Neural progenitor cell (in vitro differentiated cells): ENCODE measurements at regions not wholly inside any gene's neighbourhood (a gene's known extent, or its start where the extent isn't known, plus 50 kb on each side); places are given as distances from the start of the nearest gene placed in this dataset.

ENCODE experiments used
- DNase-seq: peaks from one replicate; pipeline ENCODE4 v3.0.0-alpha.2; 2016; ENCODE audit warnings: low spot score
- H2AFZ ChIP-seq: fragments of 200-600 bp; sonication (generic); replicated peaks from 2 replicates; pipeline ENCODE4 v1.6.1; 2016; ENCODE audit warnings: antibody characterized with exemption
- H3F3A ChIP-seq: fragments of 200-600 bp; sonication (generic); 2 replicates; pipeline ENCODE4 v1.6.1; 2016; ENCODE audit warnings: antibody characterized with exemption, low read depth
- H3K27ac ChIP-seq: fragments of 200-600 bp; sonication (generic); 2 replicates; pipeline ENCODE4 v1.5.1; 2016; ENCODE audit warnings: mild to moderate bottlenecking
- H3K27me3 ChIP-seq: fragments of 200-600 bp; sonication (generic); 2 replicates; pipeline ENCODE4 v1.6.1; 2016; ENCODE audit warnings: mild to moderate bottlenecking, moderate library complexity
- H3K36me3 ChIP-seq: fragments of 200-600 bp; sonication (generic); 2 replicates; pipeline ENCODE4 v1.5.1; 2016
- H3K4me1 ChIP-seq: fragments of 200-600 bp; sonication (generic); 2 replicates; pipeline ENCODE4 v1.6.1; 2016; ENCODE audit warnings: mixed run types
- H3K4me2 ChIP-seq: fragments of 200-600 bp; sonication (generic); 2 replicates; pipeline ENCODE4 v1.6.1; 2016
- H3K4me3 ChIP-seq: fragments of 200-600 bp; sonication (generic); 2 replicates; pipeline ENCODE4 v1.5.1; 2016
- H3K79me2 ChIP-seq: fragments of 200-600 bp; sonication (generic); 2 replicates; pipeline ENCODE4 v1.6.1; 2016; ENCODE audit warnings: low read depth
- H3K9ac ChIP-seq: fragments of 200-600 bp; sonication (generic); 2 replicates; pipeline ENCODE4 v1.6.1; 2016
- H3K9me3 ChIP-seq: fragments of 200-600 bp; sonication (generic); 2 replicates; pipeline ENCODE4 v1.5.1; 2016; ENCODE audit warnings: low read depth
- H4K20me1 ChIP-seq: fragments of 200-600 bp; sonication (generic); 2 replicates; pipeline ENCODE4 v1.6.1; 2016; ENCODE audit warnings: low read depth
- H3K27ac Mint-ChIP-seq: 3 replicates; pipeline ENCODE4 v1.8.0; 2021; ENCODE audit warnings: mixed read lengths
- H3K27me3 Mint-ChIP-seq: 2 replicates; pipeline ENCODE4 v1.8.0; 2022; ENCODE audit warnings: low read depth, mild to moderate bottlenecking, inconsistent platforms, moderate library complexity, mixed read lengths; ENCODE audit not compliant: insufficient read depth
- H3K36me3 Mint-ChIP-seq: 3 replicates; pipeline ENCODE4 v1.8.0; 2021; ENCODE audit warnings: mixed read lengths
- H3K4me1 Mint-ChIP-seq: 3 replicates; pipeline ENCODE4 v1.8.0; 2021; ENCODE audit warnings: mixed read lengths
- H3K4me3 Mint-ChIP-seq: 3 replicates; pipeline ENCODE4 v1.8.0; 2021; ENCODE audit warnings: mild to moderate bottlenecking, moderate library complexity, mixed read lengths
- H3K9me3 Mint-ChIP-seq: 3 replicates; pipeline ENCODE4 v1.8.0; 2020; ENCODE audit warnings: mixed read lengths
- EZH2 ChIP-seq: fragments of 200-600 bp; sonication (generic); IDR thresholded peaks from 2 replicates; pipeline ENCODE4 v1.6.1; 2017; ENCODE audit warnings: antibody characterized with exemption, mild to moderate bottlenecking, moderate library complexity
- EZH2phosphoT487 ChIP-seq: fragments of 200-600 bp; sonication (generic); IDR thresholded peaks from 2 replicates; pipeline ENCODE4 v1.6.1; 2017; ENCODE audit warnings: antibody characterized with exemption
- TF ChIP-seq, protein P1 (sequence below): fragments of 200-600 bp; sonication (generic); IDR thresholded peaks from 2 replicates; pipeline ENCODE4 v1.5.1; 2017; ENCODE audit warnings: antibody characterized with exemption, mild to moderate bottlenecking

DNA sequence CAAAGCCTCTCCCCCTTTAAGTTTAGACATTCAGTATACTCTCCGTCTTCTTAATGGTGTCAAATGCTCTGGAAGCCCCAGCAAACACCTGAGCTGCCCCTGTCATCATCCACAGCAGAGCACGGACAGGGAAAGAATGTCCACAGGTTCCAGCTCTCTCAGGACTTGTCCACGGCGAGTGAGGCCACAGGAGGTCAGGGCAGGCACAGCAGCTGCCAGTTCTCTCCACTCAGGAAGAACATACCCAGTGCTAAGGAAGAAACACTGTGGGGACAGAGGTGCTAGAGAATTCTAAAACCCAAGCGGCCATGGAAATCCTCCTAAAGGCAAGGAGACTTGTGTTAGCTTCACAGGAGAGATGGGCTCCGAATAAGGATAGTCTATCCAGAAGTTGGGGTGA, 132.0 kb upstream of the SERP2 start:
- Histone ChIP-seq H3K9ac (no peak overlapping the region), H3K27me3 (no peaks in the 10 kb centered on the region), H3K4me3 (no peak overlapping the region), H3F3A (no peaks in the 10 kb centered on the region), H3K36me3 (no peaks in the 10 kb centered on the region), H2AFZ (no peak overlapping the region), H3K4me2 (no peak overlapping the region), H3K79me2 (no peaks in the 10 kb centered on the region), H3K4me1 (peaks cover 5% of the 10 kb centered on the region), H3K9me3 (no peaks in the 10 kb centered on the region), H3K27ac (no peak overlapping the region), H4K20me1 (no peaks in the 10 kb centered on the region)
- Mint-ChIP-seq H3K4me3 (no peak overlapping the region), H3K36me3 (no peaks in the 10 kb centered on the region), H3K4me1 (peaks cover 16% of the 10 kb centered on the region), H3K9me3 (peaks cover 17% of the 10 kb centered on the region), H3K27ac (peak overlapping the region; percentile 10), H3K27me3 (peaks cover 8% of the 10 kb centered on the region)
- TF ChIP-seq, protein P1, sequence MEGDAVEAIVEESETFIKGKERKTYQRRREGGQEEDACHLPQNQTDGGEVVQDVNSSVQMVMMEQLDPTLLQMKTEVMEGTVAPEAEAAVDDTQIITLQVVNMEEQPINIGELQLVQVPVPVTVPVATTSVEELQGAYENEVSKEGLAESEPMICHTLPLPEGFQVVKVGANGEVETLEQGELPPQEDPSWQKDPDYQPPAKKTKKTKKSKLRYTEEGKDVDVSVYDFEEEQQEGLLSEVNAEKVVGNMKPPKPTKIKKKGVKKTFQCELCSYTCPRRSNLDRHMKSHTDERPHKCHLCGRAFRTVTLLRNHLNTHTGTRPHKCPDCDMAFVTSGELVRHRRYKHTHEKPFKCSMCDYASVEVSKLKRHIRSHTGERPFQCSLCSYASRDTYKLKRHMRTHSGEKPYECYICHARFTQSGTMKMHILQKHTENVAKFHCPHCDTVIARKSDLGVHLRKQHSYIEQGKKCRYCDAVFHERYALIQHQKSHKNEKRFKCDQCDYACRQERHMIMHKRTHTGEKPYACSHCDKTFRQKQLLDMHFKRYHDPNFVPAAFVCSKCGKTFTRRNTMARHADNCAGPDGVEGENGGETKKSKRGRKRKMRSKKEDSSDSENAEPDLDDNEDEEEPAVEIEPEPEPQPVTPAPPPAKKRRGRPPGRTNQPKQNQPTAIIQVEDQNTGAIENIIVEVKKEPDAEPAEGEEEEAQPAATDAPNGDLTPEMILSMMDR, result no peak
- TF ChIP-seq EZH2phosphoT487 (no peak), EZH2 (no peak)
- DNase-seq, result no peak

DNA sequence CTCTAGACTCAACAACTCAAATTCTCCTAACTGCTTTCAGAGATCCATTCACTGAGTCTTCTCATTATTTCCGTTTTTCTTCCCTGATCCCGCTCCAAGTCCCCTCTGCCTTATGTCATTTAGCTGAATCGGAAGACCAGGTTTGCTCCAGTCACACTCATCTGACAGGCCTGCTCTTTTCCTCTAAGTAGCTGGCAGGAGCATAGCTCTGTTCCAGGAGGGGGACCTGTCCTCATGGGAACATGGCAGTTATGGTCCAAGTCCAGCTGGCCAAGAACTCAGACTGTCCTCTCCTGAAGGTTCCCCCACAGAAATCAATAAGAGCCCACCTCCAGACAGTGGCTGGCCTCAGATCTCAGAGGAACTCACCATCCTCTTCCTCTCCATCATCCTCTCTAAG, 130.9 kb upstream of the SERP2 start:
- Histone ChIP-seq H3K4me2 (no peak overlapping the region), H2AFZ (no peak overlapping the region), H4K20me1 (no peaks in the 10 kb centered on the region), H3K4me1 (peaks cover 5% of the 10 kb centered on the region), H3K27ac (no peak overlapping the region), H3K79me2 (no peaks in the 10 kb centered on the region), H3K27me3 (no peaks in the 10 kb centered on the region), H3K36me3 (no peaks in the 10 kb centered on the region), H3K9me3 (no peaks in the 10 kb centered on the region), H3K9ac (no peak overlapping the region), H3K4me3 (no peak overlapping the region), H3F3A (no peaks in the 10 kb centered on the region)
- no peak for DNase-seq
- H3K9me3 Mint-ChIP-seq, result peaks cover 17% of the 10 kb centered on the region
- H3K4me3 Mint-ChIP-seq, result no peak overlapping the region
- peaks cover 8% of the 10 kb centered on the region for H3K27me3 Mint-ChIP-seq
- TF ChIP-seq, protein P1, result no peak
- TF ChIP-seq EZH2 (no peak), EZH2phosphoT487 (no peak)
- H3K36me3 Mint-ChIP-seq, result no peaks in the 10 kb centered on the region
- peaks cover 16% of the 10 kb centered on the region for H3K4me1 Mint-ChIP-seq
- H3K27ac Mint-ChIP-seq, result peak overlapping the region; percentile 2

DNA sequence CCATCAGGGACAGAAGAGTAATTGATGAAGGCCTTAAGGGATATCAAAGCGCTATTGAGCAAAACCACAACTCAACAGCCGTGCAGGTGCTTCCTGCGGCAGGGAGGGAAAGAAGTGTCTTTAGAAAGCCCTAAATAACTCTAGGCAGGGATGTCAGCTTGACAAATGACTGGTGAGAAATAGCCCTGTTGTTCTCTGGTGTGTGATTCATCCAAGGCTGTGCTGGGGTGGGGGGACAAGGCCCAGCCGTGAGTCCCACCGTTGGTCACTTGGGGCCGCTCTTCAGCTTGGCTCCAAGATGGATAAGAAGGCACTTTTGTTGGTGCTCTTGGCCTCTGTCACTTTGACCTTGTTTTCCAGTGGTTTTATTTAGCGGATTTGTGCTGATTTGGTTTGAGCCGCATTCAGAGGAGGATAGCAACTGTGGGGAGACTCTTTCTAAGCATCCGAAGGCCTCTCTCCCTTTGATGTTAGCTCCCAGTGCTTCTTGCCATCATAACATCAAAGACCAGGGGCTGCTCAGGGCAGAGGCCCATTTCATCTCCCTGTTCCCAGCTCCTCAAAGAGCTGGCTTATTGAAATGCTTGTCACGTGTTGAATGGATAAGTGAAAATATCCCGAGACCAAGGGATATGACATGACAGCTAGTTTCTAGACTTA, 130.3 kb upstream of the SERP2 start:
- peak overlapping the region; percentile 21 for H3K4me3 Mint-ChIP-seq
- H2AFZ ChIP-seq, result no peak overlapping the region
- no peak overlapping the region for H3K9ac ChIP-seq

More for the DNA sequence above, 130.3 kb upstream of the SERP2 start:
- TF ChIP-seq, protein P1, result peak; percentile 54
- no peak for TF ChIP-seq EZH2
- peaks cover 13% of the 10 kb centered on the region for H3K4me1 Mint-ChIP-seq
- Histone ChIP-seq H3K27ac (no peak overlapping the region), H3K4me1 (peaks cover 5% of the 10 kb centered on the region), H3K9me3 (no peaks in the 10 kb centered on the region), H3K36me3 (no peaks in the 10 kb centered on the region), H3K27me3 (no peaks in the 10 kb centered on the region), H3K79me2 (no peaks in the 10 kb centered on the region), H3K4me2 (no peak overlapping the region), H3K4me3 (no peak overlapping the region), H3F3A (no peaks in the 10 kb centered on the region), H4K20me1 (no peaks in the 10 kb centered on the region)
- H3K27ac Mint-ChIP-seq, result peak overlapping the region; percentile 19
- peaks cover 8% of the 10 kb centered on the region for H3K27me3 Mint-ChIP-seq
- peak; percentile 59 for DNase-seq
- H3K9me3 Mint-ChIP-seq, result peaks cover 19% of the 10 kb centered on the region
- no peaks in the 10 kb centered on the region for H3K36me3 Mint-ChIP-seq
